ENCODE measurements at regions not wholly inside any gene's neighbourhood (a gene's known extent, or its start where the extent isn't known, plus 50 kb on each side); places are given as distances from the start of the nearest gene placed in this dataset.

DNA sequence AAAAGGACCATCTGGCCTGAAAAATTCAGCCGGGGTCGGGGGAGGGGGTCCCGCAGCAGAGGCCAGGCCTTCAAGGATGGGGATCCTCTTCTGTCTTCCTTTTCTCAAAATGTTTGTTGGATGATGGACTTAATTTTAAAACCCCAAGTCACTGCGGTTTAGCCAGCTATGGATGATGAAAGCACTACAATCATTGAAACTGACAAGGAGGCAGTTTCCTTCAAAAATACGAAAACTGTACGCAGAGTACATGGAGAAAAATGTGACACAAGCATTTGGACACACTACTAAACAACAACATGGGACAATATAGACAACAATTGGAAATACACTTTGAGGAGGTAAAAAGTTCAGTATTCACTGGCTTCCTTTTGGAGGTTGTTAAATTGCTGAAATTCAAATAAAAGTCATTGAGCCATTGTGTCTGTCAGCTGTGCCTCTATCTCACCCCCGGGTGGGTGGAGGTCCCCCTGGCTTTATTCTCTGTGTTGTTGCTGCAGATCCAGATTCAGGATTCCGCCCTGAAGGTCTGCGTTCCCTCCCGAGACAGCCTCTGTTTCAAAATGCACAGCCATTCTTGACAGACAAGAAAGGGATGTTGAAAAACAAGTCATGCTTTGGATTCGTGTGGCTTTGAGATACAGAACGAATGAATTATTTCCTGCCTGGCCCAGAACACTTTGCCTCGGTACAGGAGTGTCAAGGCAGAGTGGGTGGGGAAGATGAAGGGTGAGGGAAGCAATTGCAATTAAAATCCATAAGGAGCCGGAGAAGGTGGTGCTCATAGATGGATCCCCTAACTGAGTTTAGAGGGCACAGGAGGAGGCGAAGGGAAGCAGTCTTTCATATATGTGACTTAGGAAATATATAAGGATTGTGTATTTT, 118.2 kb downstream of the TTLL2 start:
- DNase-seq = no peak

DNA sequence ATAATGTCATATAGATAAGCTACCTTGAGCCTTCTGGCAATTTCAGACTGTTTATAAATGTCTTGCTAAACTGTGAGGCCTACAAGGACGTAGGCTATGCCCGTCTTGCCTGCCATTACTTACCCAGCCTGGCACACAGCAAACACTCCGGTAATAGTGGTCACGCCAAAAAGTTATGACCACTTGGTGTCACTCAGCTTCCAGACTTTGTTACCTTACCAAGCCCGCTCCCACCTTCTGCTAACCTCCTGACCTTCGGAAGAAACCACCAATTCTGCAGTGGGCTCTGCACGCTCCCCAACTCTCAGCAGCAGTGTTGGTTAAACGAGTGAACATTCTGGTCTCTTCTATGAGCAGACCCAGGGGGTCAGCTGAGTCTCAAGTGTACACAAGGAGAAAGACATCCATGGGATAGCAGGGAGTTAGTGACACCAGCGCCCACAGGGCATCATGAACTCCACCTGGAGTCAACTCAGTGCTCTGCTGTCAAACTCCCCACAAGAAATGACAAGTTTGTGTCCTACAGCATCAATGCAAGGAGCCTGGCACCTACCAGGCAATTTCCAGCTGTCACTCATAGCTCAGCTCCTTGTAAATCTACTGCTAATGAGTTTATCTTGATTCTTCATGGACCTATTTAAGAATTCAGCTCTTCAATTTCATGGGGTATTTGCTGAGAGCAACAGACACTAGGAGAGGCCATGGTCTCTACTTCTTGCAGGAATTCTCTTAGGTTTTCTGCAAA, 119.9 kb downstream of the TTLL2 start:
- no peak for DNase-seq

DNA sequence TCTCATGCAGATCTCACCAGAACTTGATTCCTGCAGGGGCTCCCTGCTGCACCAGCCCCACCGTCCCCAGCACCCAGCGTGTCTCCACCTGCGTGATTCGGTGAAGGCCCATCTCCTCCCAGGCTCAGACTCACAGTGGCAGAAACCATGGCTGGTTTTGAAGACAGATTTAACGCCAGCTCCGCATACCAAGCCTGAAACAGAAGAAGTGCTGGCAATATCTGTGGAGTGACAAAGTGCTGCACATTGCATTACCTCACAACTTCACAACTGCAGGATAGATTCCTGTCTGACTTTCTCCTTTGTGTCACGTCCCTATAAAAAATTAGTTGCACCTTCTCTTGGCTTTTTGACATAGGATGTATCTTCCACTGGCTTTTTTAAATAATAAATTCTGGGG, 120.7 kb downstream of the TTLL2 start:
- no peak for DNase-seq

DNA sequence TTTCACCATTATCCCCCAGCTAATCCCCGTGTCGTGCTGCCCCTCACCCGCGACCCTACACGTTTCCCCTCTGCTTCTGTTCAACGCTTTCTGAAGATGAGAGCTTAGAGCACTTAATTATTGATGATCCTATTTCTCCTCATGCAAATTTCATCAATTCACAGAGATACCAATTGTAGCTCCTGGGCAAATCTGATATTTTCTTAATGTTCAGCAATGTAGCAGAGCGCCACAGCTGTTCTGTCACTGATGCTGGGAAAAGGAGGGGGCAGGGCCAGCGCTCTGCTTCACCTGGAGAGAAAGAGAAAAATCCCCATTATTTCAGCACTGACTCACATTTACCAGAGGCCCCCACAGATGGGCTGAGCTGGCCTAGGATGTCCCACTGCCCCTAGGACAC, 121.2 kb downstream of the TTLL2 start:
- no peak for DNase-seq

DNA sequence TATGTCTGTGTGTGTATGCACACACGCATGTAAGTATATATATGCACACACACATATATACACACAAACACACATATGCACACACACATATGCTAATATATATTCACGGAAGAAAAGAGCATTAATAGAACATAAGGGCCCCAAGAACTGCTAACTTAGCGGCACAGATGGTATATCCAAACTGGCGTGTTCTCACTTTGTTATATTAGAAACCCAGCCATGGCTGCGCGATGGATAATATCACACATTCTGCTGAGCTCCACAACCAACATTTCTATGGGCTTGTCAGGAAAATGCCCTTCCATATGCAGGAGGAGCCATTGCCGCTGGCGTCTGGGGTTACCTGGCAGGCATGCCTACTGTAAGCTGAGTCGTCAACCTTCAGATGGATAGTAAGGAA, 122.1 kb downstream of the TTLL2 start:
- no peak for DNase-seq

DNA sequence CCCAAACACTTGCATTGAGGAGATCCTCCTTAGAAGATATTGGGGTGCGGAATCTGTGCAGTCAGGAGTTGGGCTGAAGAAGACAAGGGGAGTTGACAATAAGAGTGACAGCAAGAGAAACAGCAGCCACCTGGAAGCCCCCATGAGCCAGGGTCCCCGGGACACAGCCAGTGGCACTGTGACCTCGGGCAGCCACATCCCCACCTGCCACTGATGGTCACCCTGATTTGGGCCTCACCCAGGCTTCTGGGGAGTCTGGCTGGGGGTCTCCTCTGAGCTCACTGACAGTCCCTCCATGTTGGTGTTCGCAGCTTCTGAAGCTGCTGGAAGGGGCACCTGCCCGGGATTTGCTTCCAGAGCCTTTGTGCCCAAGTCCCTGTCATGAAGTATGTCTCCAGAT, 123.5 kb downstream of the TTLL2 start:
- no peak for DNase-seq

DNA sequence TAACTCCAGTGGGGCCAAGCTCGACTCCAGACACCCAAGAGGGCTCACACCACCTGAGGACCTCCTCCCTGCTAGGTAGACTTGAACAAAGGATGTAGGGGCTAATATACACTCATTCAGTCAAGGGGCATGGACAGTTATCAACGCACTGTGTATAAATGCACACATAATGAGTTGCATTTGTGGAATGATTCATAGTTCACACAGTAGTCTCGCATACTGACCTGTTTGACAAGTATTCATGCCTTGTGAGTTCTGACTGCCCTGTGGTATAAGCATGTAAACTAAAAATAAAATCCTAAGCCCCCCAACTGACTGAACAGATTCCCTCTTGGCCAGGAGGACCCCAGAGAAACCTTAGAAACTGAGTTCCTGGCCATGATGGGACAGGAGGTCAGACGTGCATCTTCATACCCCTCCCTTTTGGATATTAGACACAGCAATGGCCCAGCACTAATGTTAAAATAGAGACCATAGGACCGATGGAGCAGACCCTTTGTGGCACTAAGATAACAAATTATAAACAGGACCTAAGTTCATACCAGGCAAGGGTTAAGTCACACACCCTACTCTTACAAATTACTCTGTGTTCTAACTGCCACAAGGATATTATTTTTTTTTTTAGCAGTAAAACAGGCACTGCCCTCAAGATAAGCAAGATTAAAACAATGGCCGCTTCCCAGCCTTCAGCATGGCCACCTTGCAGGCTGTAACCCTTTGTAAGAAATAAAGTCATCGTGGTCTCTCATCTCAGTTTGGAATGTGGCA, 124.4 kb downstream of the TTLL2 start:
- DNase-seq = no peak

DNA sequence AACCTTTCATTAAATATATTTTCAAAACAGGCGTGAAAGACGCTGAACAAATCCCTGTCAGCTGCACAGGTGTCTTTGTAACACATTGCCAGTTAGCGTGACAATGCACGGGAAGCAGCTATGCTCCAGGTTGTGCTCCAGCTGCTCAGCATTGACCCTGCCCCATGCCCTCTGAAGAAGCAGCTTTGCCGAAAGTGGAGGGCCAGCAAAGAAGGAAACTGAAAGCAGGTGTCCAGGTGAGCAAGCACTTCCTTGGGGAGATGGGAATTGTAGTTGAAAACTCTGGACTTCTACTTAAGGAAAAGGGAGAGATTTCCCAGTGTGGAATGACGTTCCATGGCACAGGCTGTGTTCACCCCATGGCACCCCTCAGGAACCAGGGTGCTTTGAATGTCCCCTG, 125.7 kb downstream of the TTLL2 start:
- DNase-seq = no peak

DNA sequence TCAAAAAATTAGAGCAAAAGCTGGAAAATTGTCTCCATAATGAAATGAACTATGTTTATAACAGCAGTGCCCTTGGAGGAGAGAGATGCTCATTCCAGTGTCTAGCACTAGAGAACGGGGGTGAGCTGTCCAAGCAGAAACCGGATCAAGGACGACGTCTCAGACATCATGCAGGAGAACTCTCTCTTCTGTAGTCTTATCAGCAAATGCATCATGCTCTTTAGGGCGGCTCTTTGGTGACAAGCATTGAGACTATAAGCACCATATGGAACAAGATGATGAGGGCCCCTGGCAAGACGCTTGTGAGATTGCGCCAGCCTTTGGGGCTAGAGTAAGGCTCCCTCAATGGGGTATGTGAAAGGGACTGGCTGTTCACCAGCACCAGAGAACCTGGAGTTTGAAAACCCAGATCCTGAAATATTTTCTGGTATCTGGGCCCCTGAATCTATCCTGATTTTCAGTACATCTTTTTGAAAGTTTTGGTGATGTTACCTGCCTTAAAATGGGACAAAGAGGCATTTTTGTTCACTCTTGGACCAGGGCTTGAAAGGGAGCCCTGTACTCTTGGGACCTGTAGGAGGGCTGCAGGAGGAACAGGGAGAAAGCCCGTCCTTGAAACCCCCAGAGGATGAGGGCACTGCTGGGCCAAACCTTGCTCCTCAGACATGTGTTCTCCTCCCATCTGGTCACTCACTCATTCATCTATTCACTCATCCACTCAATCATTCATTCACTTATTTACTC, 127.6 kb downstream of the TTLL2 start:
- DNase-seq = no peak

DNA sequence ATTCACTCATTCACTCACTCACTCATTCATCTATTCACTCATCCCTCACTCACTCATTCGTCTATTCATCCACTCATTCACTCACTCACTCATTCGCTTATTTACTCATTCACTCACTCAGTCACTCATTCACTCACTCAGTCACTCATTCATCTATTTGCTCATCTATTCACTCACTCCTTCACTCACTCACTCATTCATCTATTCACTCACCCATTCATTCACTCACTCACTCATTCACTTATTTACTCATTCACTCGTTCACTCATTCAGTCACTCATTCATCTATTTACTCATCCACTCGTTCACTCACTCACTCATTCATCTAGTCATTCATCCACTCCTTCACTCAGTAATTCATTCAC, 128.2 kb downstream of the TTLL2 start:
- DNase-seq = no peak

DNA sequence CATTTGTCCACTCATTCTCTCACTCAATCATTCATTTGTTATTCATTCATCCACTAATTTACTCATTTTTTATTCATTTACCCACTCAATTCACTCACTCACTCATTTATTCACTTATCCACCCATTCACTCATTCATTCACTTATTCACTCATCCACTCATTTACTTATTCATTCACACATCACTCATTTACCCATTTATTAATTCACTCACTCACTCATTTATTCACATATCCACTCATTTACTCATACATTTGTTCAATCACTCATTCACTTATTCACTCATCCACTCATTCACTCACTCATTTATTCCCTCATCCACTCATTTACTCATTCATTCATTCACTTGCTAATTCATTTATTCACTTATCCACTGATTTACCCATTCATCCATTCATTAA, 129.1 kb downstream of the TTLL2 start:
- DNase-seq = no peak

DNA sequence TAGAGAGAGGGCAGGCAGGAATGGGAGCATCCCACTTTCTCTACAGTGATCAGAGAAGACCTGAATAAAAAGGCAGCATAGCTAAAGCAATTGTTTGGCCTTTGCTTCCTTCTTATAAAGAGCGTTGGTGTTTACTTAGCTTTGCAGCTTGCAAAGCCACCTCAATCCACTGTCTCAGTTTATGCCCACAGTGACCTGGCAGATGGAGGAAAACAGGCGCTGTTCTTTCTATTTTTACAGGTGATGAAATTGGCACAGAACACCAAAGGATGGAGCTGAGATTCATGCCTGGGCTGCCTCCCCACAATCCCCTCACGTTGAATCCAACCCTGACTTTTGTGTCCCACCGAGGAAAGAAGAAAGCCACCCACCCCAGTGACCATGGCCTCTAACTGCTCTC, 130.5 kb downstream of the TTLL2 start:
- no peak for DNase-seq

DNA sequence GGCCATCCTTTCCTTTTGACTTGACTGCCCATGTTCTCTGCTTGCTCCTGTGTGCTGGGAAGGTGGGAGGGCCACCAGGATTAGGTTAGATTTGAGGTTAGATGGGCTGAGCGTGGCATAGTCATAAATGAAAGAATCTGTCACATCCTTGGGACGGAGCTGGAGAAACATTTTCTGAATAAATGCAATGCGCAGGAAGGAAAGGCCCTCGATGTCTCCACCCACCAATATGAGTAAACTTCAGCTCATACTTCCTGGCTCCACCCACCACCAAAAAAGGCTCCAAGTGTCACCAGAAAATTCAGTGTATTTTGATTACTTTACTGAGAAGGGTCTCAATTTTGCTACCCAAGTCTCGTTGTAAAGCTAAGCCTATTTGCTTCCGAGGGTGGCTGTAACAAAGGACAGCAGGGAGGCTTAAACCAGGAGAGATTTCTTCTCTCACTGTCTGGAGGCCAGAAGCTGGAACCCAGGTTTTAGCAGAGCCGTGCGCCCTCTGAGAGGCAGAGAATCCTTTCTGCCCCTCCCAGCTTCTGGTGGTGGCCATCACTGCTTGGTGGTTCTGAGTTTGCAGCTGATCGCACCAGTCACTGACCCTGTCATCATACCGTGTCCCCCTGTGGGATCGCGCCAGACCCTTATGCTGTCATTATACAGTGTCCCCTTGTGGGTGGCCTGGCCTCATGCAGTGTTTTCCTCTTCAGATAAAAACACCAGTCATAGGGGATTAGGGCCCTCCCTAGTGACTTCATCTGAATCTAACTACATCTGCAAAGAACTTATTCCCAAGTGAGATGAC, 137.8 kb downstream of the TTLL2 start:
- no peak for DNase-seq

DNA sequence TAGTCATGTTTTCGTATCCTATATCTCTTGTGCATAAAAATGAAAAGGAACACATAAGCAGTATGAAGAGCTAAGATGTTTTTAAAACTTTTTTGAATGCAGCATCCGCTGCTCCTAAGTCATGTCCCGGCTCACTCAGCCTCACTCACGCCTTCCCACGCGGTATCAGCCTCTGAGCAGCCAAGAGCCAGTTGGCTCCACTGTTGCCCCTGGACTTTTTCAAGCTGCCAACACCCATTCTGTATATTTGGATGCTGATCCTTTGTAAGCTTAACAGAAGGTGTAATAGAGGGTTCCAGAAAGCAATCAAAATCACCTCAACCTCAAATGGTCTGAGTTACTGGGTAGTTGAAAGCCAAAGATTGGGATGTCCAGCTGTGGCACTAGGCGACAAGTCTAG, 139.3 kb downstream of the TTLL2 start:
- DNase-seq = no peak

DNA sequence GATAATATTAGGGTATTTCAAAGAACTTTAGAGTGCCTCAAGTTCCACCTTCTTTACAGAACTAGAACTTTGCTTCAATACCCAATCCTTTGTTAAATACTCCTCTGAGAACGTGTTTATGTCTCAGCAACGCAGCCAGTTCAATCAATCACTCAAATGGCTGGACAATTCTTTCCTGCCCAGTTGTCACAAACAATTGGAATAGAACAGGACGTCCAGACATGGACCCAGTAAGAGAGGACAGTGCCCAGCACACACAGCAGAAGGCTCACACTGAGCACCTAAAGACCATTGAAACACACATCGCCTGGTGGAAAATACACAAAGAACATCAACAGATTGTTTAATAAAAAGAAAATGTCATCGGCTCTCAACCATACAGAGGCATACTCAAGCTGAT, 140.6 kb downstream of the TTLL2 start:
- DNase-seq = no peak

DNA sequence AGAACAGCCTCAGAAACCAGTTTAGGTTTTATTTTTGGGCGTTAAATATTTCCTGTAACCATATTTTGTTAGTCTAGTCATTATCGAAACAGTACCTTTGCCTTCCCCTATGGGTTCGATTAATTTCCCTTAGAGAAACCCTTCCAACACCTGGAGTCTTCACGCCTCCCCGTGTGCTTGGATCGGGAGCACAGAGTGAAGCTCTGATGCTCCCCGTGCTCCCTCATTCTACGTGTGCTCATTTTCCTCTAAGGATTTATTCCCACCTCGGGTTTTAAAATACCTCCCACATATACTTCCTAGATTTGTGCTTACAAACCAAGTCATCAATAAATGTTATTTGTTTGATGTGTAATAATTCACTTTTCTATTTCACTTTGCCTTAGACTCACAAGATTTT, 142.4 kb downstream of the TTLL2 start:
- DNase-seq = no peak

DNA sequence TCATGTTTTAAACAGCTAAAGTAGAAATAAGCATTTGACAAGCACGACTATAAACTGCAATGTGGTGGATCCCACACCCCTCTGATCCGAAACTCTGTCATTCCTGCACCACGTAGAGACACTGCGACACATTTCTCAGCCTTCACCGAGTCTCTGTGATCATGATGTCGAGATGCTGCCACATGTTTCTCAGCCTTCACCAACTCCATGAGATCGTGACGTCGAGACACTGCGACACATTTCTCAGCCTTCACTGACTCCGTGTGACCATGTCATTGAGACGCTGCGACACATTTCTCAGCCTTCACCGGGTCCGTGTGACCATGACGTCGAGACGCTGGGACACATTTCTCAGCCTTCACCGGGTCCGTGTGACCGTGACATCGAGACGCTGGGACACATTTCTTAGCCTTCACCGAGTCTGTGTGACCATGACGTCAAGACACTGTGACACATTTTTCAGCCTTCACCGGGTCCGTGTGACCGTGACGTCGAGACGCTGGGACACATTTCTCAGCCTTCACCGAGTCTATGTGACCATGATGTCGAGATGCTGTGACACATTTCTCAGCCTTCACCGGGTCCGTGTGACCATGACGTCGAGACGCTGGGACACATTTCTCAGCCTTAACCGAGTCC, 143.0 kb downstream of the TTLL2 start:
- no peak for DNase-seq

DNA sequence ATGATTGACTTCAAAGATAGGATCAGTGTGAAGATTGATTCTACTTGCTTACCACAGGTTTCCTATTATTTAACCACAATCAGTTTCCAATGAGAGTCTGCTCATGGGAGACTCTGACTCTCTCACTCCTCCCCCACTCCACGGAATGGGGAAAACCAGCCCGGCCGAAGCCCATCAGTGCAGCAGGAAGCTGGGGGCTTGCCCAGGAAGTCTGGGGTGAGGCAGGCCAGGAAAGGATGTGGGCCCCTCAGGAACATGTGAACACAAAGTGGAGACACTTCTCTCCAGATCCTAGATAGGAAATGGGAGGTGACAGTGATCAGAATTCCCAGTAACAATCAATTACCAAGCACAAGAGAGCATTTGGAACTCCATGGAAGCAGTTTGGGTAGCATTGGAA, 144.2 kb downstream of the TTLL2 start:
- no peak for DNase-seq

DNA sequence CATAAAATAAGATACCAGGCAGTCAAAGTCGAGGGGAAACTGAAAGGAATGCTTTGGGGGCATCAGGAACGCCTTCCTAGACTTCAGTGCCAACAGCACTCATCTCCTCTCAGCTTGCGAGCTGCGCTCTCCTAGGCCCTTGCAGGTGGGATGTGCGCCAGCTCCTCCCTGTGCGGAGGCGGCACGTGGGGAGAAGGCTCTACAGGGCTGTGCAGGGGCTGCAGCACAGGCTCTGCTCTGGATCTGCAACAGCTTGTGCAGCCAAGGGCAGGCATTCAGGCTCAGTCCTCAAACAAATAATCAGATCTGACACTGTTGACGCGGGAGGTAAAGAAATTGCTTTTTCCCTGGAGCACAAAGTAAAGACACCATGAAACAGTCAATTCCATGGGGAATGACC, 144.8 kb downstream of the TTLL2 start:
- DNase-seq = peak in 1 of 14 donors; percentile 50

DNA sequence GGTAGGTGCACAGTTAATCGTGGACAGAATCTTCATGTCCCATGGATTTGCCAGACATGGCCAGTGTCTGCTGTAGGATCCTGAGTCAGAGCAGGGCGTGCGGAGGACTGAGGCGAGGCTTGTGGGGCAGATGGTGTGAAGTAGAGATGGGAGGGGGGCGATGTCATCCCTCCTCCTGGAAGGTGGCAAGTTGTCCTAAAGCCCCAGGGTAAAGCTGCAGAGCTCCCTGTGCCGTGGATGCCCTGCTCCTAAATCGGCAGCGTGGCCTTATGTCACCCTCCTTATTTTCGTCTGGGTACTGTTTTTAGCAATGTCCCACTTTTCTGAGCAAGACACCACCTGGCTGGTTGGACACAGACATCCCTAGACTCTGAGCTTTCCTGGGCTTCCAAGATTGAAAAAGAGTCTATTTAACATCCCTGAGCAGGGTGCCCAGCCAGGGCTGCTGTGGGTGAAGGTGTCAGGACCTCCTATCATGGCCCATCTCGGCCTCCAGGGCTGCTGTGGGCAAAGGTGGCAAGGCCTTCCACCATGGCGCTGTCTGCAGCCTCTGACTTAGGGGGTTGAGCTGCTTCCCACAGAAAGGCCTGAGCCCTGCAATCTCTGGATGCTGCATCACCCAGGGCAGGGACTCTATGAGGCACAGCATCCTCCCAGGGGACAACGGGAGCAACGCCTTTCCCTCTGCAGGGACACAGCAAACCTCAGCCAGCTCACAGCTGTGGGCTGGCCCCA, 145.4 kb downstream of the TTLL2 start:
- peak in 1 of 14 donors; percentile 74 for DNase-seq
